ENCODE measurements at regions not wholly inside any gene's neighbourhood (a gene's known extent, or its start where the extent isn't known, plus 50 kb on each side); places are given as distances from the start of the nearest gene placed in this dataset.

GRCh38 chr9:86586144-86586494 lies 231.9 kb upstream of the TUT7 start:
- Histone ChIP-seq H3K36me3 (no peaks in the 10 kb centered on the region), H3K4me3 (no peak overlapping the region), H3K27ac (no peak overlapping the region), H3K27me3 (no peaks in the 10 kb centered on the region), H3K9me3 (no peaks in the 10 kb centered on the region), H3K4me1 (peaks cover 0 to 4% of the 10 kb centered on the region in 2 donors)
- DNase-seq (ENCODE audit: low spot score in 2 of 2) = no peak
- TF ChIP-seq CTCF (IDR thresholded peaks at IDR 0.05) = no peak
- intact Hi-C loops (cut with DNase I) = no loop called here

GRCh38 chr9:86585422-86586143 lies 231.4 kb upstream of the TUT7 start:
- Histone ChIP-seq H3K36me3 (no peaks in the 10 kb centered on the region), H3K27ac (no peak overlapping the region), H3K4me3 (peak overlapping the region in 1 of 2 donors; percentile 29), H3K4me1 (peaks cover 0 to 4% of the 10 kb centered on the region in 2 donors), H3K9me3 (no peaks in the 10 kb centered on the region), H3K27me3 (no peaks in the 10 kb centered on the region)
- no peak for DNase-seq (ENCODE audit: low spot score in 2 of 2)
- no peak for TF ChIP-seq CTCF (IDR thresholded peaks at IDR 0.05)
- intact Hi-C loops (cut with DNase I) = no loop called here

- no peak for TF ChIP-seq CTCF (IDR thresholded peaks at IDR 0.05)
- H3K36me3 ChIP-seq = no peaks in the 10 kb centered on the region
- H3K4me1 ChIP-seq = peaks cover 0 to 4% of the 10 kb centered on the region in 2 donors
- no peak for DNase-seq (ENCODE audit: low spot score in 2 of 2)
- intact Hi-C loops (cut with DNase I) = no loop called here
- no peak overlapping the region for H3K4me3 ChIP-seq
- H3K27me3 ChIP-seq = no peaks in the 10 kb centered on the region
- H3K9me3 ChIP-seq = no peaks in the 10 kb centered on the region
- H3K27ac ChIP-seq = no peak overlapping the region
These were observed 226.5 kb upstream of the TUT7 start for GRCh38 chr9:86580688-86581087.

GRCh38 chr9:86578722-86579121 lies 224.5 kb upstream of the TUT7 start:
- intact Hi-C loops (cut with DNase I) = no loop called here
- H3K27ac ChIP-seq = no peak overlapping the region
- no peaks in the 10 kb centered on the region for H3K36me3 ChIP-seq
- H3K4me1 ChIP-seq = no peaks in the 10 kb centered on the region
- H3K4me3 ChIP-seq = no peak overlapping the region
- no peak for TF ChIP-seq CTCF (IDR thresholded peaks at IDR 0.05)
- no peaks in the 10 kb centered on the region for H3K9me3 ChIP-seq
- no peaks in the 10 kb centered on the region for H3K27me3 ChIP-seq
- no peak for DNase-seq (ENCODE audit: low spot score in 2 of 2)

- TF ChIP-seq CTCF (IDR thresholded peaks at IDR 0.05) = no peak
- Histone ChIP-seq H3K36me3 (no peaks in the 10 kb centered on the region), H3K27ac (no peak overlapping the region), H3K27me3 (no peaks in the 10 kb centered on the region), H3K9me3 (no peaks in the 10 kb centered on the region), H3K4me3 (no peak overlapping the region), H3K4me1 (no peaks in the 10 kb centered on the region)
- intact Hi-C loops (cut with DNase I) = no loop called here
- no peak for DNase-seq (ENCODE audit: low spot score in 2 of 2)
These were observed 223.5 kb upstream of the TUT7 start for GRCh38 chr9:86577420-86578333.
